ENCODE measurements at regions not wholly inside any gene's neighbourhood (a gene's known extent, or its start where the extent isn't known, plus 50 kb on each side); places are given as distances from the start of the nearest gene placed in this dataset.

- TF ChIP-seq GATA2 (IDR thresholded peaks at IDR 0.05; ENCODE audit: low read depth, low read length), result no peak
- TF ChIP-seq GATA3 (IDR thresholded peaks at IDR 0.05; ENCODE audit: low read depth, low read length), result no peak
Measured at GRCh38 chr4:95742872-95743271, 97.0 kb upstream of the PDHA2 start.

Measured in SH-SY5Y (cell line).